GM13977 (cell line): ENCODE measurements at regions not wholly inside any gene's neighbourhood (a gene's known extent, or its start where the extent isn't known, plus 50 kb on each side); places are given as distances from the start of the nearest gene placed in this dataset.
A peak's percentile ranks its signal among the peaks of the same experiment; 100 is the strongest.

Experiments used
- DNase-seq: peaks from one replicate; pipeline ENCODE4 v3.0.0; 2012; ENCODE audit warnings: low spot score
- CTCF ChIP-seq: IDR thresholded peaks from 2 replicates; pipeline ENCODE4 v1.5.1; 2012; ENCODE audit warnings: mild to moderate bottlenecking, control low read depth; ENCODE audit not compliant: insufficient read depth; ENCODE audit errors: extremely low read depth, missing control alignments
- in situ Hi-C: fragments of 300-500 bp; cut with MboI; formaldehyde crosslinking; loops from one replicate; pipeline ENCODE4 v1.12.0; 2022; ENCODE audit warnings: low sequenced_read_pairs, low pct_unique_long_range_greater_than_20kb, mixed read lengths, inconsistent platforms; ENCODE audit not compliant: unreplicated experiment

GRCh38 chr6:1463751-1464426 is 74.5 kb downstream of the FOXF2 start:
- no peak for TF ChIP-seq CTCF
- in situ Hi-C loops: no loop called here
- no peak for DNase-seq

- DNase-seq: no peak
- in situ Hi-C loops: no loop called here
- no peak for TF ChIP-seq CTCF
Observed at GRCh38 chr6:1464781-1465370, 75.5 kb downstream of the FOXF2 start.

GRCh38 chr6:1468126-1468525 is 78.8 kb downstream of the FOXF2 start:
- no peak for TF ChIP-seq CTCF
- DNase-seq: no peak
- in situ Hi-C loops: no loop called here

GRCh38 chr6:1470040-1470439 is 80.7 kb downstream of the FOXF2 start:
- DNase-seq: peak; percentile 48
- TF ChIP-seq CTCF: no peak
- in situ Hi-C loops: no loop called here

- no peak for TF ChIP-seq CTCF
- no peak for DNase-seq
- in situ Hi-C loops: no loop called here
Observed at GRCh38 chr6:1472643-1473042, 83.3 kb downstream of the FOXF2 start.

GRCh38 chr6:1473166-1473565 is 83.8 kb downstream of the FOXF2 start:
- no peak for TF ChIP-seq CTCF
- no peak for DNase-seq
- in situ Hi-C loops: no loop called here

GRCh38 chr6:1473598-1473997 is 84.2 kb downstream of the FOXF2 start:
- in situ Hi-C loops: no loop called here
- TF ChIP-seq CTCF: no peak
- DNase-seq: no peak
